Activated CD4-positive, alpha-beta T cell treated with anti-CD3 and anti-CD28 coated beads, Interleukin-2, amount 50 U/mL, for 24 hours (primary cell): ENCODE measurements at regions not wholly inside any gene's neighbourhood (a gene's known extent, or its start where the extent isn't known, plus 50 kb on each side); places are given as distances from the start of the nearest gene placed in this dataset.

Source experiments
- DNase-seq, 2 donors: peaks; one replicate each; pipeline ENCODE4 v3.0.0-alpha.2; 2020; ENCODE audit warnings: low read depth in 1 of 2, low spot score in 1 of 2

DNA sequence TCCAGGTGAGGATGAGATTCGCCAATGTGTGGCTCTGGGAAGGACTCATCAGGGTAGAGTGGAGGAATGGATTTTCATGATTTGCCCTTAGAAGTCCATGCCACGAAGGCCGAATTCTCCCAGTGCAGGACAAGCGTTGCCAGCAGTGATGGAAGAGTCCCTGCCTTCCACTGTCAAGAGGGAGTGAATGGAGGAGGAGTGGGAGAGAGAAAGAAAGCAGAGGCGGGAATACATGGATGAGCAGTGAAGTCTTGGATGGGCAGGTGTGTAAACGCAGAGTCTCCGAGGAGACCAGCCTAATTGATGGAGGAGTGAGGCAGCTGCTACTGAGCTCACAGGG lies 419.2 kb downstream of the GLRX3 start:
- no peak for DNase-seq

DNA sequence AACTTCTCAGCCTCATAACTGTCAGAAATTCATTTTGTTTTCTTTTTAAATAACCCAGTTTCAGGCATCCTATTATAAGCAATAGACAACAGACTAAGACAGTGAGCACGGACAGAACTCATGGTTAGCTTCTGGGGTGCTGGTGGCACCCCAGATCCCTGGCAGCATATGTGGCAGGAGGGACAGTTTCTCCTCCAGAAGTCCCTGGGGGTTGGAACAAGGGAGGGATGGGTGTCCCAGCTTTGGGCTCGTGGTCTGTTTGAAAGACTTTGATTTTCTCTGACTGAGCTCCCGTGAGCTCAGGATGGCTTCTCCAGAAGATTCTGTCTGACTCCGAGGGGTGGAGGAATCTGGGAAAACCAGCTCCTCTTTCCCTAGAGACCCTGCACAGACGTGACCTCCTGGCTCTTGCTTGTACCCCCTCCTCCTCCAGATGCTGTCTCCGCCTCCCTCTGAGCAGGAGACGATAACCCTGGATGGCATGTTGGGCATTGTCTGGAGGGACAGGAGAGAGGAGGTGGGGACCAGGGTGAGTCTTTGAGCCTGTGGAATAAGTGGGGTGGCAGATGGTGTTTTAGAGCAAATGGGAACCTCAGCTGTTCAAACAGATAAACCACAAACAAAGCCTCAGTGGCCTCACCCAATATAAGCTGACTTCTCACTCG lies 421.1 kb downstream of the GLRX3 start:
- no peak for DNase-seq

DNA sequence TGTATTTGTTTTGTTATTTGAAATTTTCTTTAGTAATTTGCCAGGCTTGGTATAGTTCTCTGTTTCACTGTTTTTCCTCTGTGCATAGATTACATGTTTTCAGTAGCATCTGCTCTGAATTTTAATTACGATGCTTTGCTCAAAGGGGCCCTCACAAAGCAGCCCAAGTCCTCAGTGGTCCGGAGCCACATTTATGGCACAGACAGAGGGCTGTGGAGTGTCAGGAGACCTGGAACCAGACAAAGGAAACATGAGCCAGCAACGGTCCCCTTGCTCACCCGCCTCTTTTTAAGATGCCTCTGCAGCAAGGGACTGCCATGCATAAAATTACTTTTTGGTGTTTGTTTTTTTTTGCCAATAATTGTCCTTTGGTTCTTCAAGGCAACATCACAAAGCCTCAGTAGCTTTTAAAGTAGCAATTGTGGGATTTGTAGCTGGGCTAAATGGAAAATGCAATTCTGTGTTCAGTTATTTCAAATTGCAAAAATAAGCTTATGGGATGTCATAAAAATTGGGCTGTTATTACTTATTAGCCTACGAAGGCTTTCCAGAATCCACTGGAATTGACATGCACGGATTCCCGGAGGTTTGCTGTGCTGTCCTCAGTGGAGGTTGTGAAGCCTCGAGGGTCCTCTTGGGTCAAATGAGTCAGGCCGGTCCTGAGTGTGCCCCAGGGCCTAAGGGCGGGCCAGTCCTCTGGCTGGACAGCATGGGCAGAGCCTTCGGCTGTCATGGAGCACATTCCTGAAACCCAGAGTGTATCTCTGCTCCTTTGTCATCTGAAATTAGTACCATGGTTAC lies 422.8 kb downstream of the GLRX3 start:
- DNase-seq: no peak

GRCh38 chr10:130559547-130559880 lies 423.3 kb downstream of the GLRX3 start:
- DNase-seq: no peak

DNA sequence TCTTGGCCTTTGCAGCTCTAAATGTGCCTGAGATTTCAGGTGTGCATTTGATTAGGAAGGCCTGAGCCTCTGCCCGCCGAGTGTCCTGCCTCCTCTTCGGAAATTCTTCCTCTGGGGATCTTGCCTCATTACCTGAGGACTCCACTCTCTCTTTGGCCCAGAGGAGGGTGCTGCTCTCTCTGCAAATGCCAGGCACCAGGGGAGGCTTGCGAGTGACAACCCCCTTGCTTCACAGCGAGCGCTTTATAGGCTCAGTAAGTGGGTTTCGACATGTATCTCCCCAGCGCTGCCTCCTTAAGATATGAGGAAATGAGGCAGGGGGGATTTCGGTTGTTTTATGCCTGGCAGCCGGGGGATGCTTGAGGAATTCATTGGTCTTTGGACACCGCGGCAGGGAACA lies 423.9 kb downstream of the GLRX3 start:
- DNase-seq: no peak

DNA sequence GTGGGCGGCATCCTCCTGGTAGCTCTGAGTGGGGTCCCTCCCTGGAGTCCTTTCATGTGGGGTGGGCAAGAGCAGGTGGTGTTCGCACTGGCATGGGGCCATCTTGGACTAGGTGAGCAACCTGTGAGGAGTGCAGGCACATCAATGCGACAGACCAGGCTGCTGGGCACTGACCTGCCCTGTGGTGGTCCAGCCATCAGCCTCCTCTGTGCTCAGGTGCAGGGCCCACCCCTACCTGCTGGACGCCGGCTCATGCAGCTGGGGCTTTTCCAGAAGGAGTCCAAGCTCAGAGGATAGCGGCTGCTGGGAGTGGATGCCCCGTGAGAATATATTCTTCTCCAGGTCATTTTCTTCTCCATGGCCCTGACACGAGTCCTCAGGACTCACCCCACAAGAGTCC lies 424.4 kb downstream of the GLRX3 start:
- no peak for DNase-seq

GRCh38 chr10:130561681-130562080 lies 425.5 kb downstream of the GLRX3 start:
- DNase-seq: no peak

DNA sequence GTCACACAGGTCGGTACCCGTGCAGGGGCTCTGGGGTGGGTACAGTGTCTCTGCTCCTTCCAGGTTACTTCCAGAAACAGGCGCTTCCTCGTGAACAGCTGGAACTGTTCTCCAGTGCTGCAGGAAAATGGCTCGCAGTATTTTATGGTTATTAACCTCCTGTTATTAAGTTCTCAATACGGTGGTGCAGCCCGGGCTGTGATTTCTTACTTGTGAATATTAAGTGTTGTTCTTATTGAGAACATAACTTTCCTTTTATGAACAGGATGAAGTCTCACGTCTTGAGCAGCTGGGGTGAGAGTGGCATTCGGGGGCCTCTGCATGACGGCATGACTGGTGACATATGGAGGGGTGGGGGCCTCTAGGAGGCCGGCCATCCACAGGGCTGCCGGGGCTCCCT lies 430.8 kb downstream of the GLRX3 start:
- DNase-seq: no peak

- no peak for DNase-seq
Observed at GRCh38 chr10:130567436-130567835, 431.2 kb downstream of the GLRX3 start.

- DNase-seq: no peak
Observed at GRCh38 chr10:130568246-130568645, 432.1 kb downstream of the GLRX3 start.

DNA sequence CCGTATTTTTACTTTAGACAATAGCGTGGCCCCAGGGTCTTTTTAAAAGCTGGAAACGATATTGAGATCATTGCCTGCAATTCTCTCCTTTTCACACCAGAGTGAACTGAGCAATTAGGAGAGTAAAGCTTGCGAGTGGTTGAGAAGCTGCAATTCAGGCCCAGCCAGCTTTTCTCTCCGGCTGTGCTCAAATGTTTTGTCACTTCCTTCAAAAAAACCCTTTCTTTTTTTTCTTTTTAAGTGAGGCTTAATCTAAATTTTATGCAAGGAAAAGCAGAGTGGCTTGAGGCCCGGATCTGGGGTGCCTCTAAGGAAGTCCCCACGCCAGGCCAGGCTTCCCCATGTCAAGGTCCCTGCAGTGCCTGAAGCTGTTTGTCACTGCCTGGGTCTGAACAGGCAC lies 433.9 kb downstream of the GLRX3 start:
- no peak for DNase-seq

DNA sequence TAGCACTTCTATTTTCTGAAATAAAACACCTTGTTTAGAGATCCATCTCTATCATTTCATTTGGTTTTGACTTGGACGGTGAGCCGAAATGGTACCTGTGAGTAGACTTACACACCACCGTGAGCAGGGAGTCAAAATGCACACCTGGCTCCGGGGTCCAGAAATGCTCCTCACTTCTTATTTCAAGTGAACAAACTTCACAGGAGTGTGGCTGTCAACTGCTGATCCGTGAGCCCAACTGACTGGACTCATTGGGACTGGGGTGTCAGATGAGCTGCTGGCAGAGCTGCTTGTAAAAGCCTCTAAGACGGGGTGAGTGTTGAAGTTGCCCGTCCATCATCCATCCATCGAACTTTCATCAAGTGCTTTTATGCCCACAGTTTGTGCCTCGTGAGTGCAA lies 435.5 kb downstream of the GLRX3 start:
- no peak for DNase-seq

- DNase-seq: no peak
Observed at GRCh38 chr10:130573446-130573845, 437.3 kb downstream of the GLRX3 start.

DNA sequence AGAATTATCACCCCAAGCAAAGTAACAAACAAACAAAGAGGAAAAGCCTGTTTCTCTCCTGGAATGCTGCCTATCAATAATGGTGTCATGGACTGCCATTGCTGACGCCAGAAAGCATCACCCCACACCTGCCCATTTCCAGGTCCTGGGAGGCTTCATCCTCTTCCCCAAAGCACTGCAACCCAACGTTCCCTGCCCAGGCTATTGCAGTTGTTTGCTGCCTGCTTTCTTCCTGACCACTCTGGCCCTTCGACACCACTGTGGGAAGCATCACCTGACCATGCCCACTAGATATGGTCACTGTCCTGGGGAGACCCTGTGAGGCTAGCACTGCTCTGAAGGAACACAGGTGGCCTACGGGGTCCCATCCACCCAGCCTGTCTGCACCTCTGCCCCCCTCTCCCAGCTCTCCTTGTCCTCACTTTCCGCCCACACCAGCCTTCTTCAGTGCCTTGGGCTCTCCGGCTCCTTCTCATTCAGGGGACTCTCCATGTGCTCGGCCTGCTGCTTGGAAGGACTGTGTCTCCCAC lies 439.6 kb downstream of the GLRX3 start:
- no peak for DNase-seq

- no peak for DNase-seq
Observed at GRCh38 chr10:130576427-130576826, 440.2 kb downstream of the GLRX3 start.

DNA sequence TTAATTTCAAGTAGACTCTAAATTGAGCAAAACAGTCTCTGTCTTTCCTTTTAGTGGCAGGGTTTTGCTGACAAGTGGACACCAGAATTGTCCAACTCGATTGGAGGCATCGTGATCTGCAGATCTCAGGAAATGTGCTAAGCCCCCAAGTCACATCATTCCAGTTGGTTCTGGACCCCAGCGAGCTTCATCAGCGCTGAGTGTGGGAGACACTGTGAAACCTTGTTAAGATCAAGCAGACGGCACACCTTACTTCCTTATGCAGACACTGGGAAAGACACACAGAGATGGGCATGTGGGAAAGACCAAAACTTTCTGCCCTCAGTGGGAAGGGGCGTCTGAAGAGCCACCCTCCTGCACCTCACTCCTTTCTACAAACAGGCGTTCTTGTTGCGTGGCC lies 440.8 kb downstream of the GLRX3 start:
- no peak for DNase-seq

DNA sequence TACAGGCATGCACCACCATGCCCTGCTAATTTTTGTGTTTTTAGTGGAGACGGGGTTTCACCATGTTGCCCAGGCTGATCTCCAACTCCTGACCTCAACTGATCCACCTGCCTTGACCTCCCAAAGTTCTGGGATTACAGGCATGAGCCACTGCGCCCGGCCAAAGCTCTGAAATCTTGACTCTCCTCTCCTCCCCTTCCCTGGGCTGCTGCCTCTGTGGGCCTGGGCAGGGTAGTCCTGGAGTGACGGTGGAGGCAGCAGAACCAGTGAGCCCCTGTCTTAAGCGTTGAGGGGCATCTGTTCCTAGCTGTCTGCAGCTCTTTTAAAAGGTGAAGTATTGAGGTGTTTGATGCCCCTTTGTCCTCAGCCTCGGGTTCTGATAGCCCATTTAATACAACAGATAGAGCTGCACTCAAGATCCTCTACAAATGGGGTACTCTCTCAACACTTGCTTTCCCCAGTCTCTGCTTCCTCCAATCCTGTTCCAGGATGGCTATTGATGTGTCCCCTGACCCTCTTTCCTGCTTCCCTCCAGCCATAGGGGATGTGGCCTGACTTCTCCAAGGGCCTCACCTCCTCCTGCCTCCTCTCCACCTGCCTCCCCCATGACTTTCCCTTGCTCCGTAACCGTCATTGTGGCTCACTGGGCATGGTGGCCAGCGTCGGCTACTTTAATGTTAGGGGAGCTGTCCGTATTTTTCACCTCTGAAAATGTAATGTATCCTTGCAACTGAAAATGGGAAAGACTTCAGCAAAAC lies 442.5 kb downstream of the GLRX3 start:
- no peak for DNase-seq

DNA sequence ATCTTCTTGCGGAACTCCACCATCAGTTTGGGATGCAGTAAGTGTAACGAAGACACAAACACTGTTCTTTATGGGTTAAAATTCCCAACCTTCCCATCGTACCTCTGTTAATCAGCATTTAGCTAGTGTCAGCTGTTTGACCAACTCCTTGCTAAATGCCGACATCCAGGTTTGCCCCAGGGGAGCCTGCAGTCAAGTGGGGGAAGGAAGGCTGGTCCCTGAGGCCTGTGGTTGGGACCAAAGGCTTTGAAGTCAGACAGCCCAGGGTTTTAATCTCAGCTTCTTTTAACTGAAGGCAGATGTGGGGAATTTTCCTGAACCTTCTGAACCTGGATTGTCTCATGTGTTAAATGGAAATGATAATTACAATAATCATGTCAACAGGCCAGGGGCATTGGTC lies 443.7 kb downstream of the GLRX3 start:
- DNase-seq: no peak

GRCh38 chr10:130580975-130581374 lies 444.8 kb downstream of the GLRX3 start:
- DNase-seq: no peak

DNA sequence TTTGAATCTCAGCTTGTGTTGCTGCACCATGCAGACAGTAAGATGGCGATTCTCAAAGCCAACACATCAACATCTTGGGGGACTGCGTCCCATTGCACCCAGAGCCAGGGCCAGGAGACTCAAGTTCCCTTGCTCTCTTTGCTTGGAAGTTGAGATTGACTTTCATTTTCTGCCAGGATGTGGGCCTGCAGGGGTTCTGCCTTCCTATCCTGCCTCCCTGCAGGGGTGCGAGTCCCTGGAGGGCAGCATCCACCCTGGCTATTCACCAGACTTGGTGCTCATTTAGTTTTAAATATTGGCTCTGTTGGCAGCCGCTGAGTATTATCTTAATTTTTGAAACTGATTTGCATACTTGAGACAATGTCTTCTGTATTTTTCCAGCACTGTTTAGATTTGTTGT lies 451.5 kb downstream of the GLRX3 start:
- no peak for DNase-seq

DNA sequence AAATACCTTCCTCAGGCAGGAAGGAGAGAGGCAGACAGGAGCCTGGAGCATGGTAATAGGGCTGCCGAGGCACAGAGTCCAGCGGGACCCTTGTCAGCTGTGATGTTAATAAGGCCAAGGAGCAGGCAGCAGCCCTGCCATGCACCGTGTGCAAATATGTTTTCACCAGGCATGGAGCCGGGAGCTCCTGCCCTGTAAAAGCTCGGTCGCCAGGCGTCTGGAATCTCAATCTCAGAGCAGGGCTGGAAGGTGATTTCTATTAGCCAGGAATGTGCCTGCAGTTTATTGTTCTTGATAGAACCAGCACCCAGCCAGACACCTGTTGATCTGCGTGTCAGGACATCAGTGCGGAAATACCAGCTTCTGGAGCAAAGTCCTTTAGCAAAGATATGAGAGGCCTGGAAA lies 469.8 kb downstream of the GLRX3 start:
- no peak for DNase-seq

GRCh38 chr10:130607366-130607765 lies 471.2 kb downstream of the GLRX3 start:
- DNase-seq: no peak
